GM23338 (cell line): ENCODE measurements at regions not wholly inside any gene's neighbourhood (a gene's known extent, or its start where the extent isn't known, plus 50 kb on each side); places are given as distances from the start of the nearest gene placed in this dataset.

ENCODE experiments used
- ATAC-seq: fragments of 200-7000 bp; cut with Tn5 transposase; 3 replicates; pipeline ENCODE4 v1.9.1; 2020
- DNase-seq: peaks from one replicate; pipeline ENCODE4 v3.0.0-alpha.2; 2015; ENCODE audit warnings: low spot score
- H2AFZ ChIP-seq: fragments of 200-600 bp; sonication (generic); 2 replicates; pipeline ENCODE4 v1.8.0; 2016; ENCODE audit warnings: antibody characterized with exemption, mild to moderate bottlenecking, moderate library complexity
- H3F3A ChIP-seq: fragments of 200-600 bp; sonication (generic); replicated peaks from 2 replicates; pipeline ENCODE4 v1.8.0; 2017; ENCODE audit warnings: antibody characterized with exemption, mixed run types, low read depth
- H3K27ac ChIP-seq: fragments of 200-600 bp; sonication (generic); 2 replicates; pipeline ENCODE4 v1.6.1; 2016; ENCODE audit warnings: low read depth
- H3K27me3 ChIP-seq: fragments of 200-600 bp; sonication (generic); 2 replicates; pipeline ENCODE4 v1.8.0; 2016; ENCODE audit warnings: mild to moderate bottlenecking, mixed run types, moderate library complexity; ENCODE audit not compliant: insufficient read depth
- H3K36me3 ChIP-seq: fragments of 200-600 bp; sonication (generic); 2 replicates; pipeline ENCODE4 v1.8.0; 2016; ENCODE audit warnings: mild to moderate bottlenecking; ENCODE audit not compliant: insufficient read depth
- H3K4me1 ChIP-seq: fragments of 200-600 bp; sonication (generic); 2 replicates; pipeline ENCODE4 v1.8.0; 2016; ENCODE audit warnings: mild to moderate bottlenecking, moderate library complexity; ENCODE audit not compliant: insufficient read depth
- H3K4me2 ChIP-seq: fragments of 200-600 bp; sonication (generic); 2 replicates; pipeline ENCODE4 v1.7.1; 2017; ENCODE audit warnings: mixed run types
- H3K4me3 ChIP-seq: fragments of 200-600 bp; sonication (generic); 2 replicates; pipeline ENCODE4 v1.6.1; 2016; ENCODE audit warnings: mixed run types
- H3K79me2 ChIP-seq: fragments of 200-600 bp; sonication (generic); replicated peaks from 2 replicates; pipeline ENCODE4 v1.8.0; 2017; ENCODE audit warnings: mild to moderate bottlenecking; ENCODE audit not compliant: insufficient read depth
- H3K9me2 ChIP-seq: fragments of 200-600 bp; sonication (generic); 2 replicates; pipeline ENCODE4 v1.8.0; 2017; ENCODE audit not compliant: insufficient read depth
- H4K20me1 ChIP-seq: fragments of 200-600 bp; sonication (generic); replicated peaks from 2 replicates; pipeline ENCODE4 v1.8.0; 2017; ENCODE audit warnings: mild to moderate bottlenecking; ENCODE audit not compliant: insufficient read depth
- H3K27ac Mint-ChIP-seq: 2 replicates; pipeline ENCODE4 v1.8.0; 2020; ENCODE audit warnings: inconsistent platforms, mild to moderate bottlenecking, moderate library complexity, mixed read lengths
- H3K27me3 Mint-ChIP-seq: 3 replicates; pipeline ENCODE4 v1.8.0; 2022; ENCODE audit warnings: low read depth, mild to moderate bottlenecking, moderate library complexity, mixed read lengths, inconsistent platforms; ENCODE audit not compliant: insufficient read depth, poor library complexity
- H3K36me3 Mint-ChIP-seq: 3 replicates; pipeline ENCODE4 v1.8.0; 2021; ENCODE audit warnings: low read depth, mild to moderate bottlenecking, inconsistent platforms, moderate library complexity, mixed read lengths
- H3K4me1 Mint-ChIP-seq: 3 replicates; pipeline ENCODE4 v1.8.0; 2020; ENCODE audit warnings: mild to moderate bottlenecking, inconsistent platforms, mixed read lengths
- H3K4me3 Mint-ChIP-seq: 3 replicates; pipeline ENCODE4 v1.8.0; 2021; ENCODE audit warnings: moderate library complexity, mild to moderate bottlenecking, inconsistent platforms, mixed read lengths
- H3K9me3 Mint-ChIP-seq: 3 replicates; pipeline ENCODE4 v1.8.0; 2020; ENCODE audit warnings: moderate library complexity, mild to moderate bottlenecking, inconsistent platforms, mixed read lengths
- CREB1 ChIP-seq: fragments of 250-450 bp; sonication (Bioruptor Pico); IDR thresholded peaks from 2 replicates; pipeline ENCODE4 v1.5.0; 2020; ENCODE audit warnings: low read depth, mild to moderate bottlenecking, moderate library complexity
- CTCF ChIP-seq, 2 experiments: fragments of 200-600 bp in 1 of 2; sonication (generic) in 1 of 2; conservative IDR thresholded peaks; 2 replicates each; pipeline versions ENCODE4 v1.5.1 to v1.6.1; 2016 to 2017; ENCODE audit warnings: antibody characterized with exemption in 2 of 2, low read depth in 2 of 2, mild to moderate bottlenecking in 2 of 2, moderate library complexity in 1 of 2
- ETS1 ChIP-seq: IDR thresholded peaks from 2 replicates; pipeline ENCODE4 v1.6.1; 2016; ENCODE audit warnings: antibody characterized with exemption
- EZH2 ChIP-seq: fragments of 200-600 bp; sonication (generic); IDR thresholded peaks from one replicate; pipeline ENCODE4 v1.8.0; 2017; ENCODE audit warnings: antibody characterized with exemption, mild to moderate bottlenecking, low read depth; ENCODE audit not compliant: unreplicated experiment
- EZH2phosphoT487 ChIP-seq: fragments of 200-600 bp; sonication (generic); IDR thresholded peaks from one replicate; pipeline ENCODE4 v1.8.1; 2018; ENCODE audit warnings: antibody characterized with exemption; ENCODE audit not compliant: unreplicated experiment
- REST ChIP-seq: IDR thresholded peaks from one replicate; pipeline ENCODE4 v1.6.1; 2018; ENCODE audit warnings: antibody characterized with exemption; ENCODE audit not compliant: unreplicated experiment
- STAT1 ChIP-seq: IDR thresholded peaks from one replicate; pipeline ENCODE4 v1.6.1; 2016; ENCODE audit warnings: antibody characterized with exemption; ENCODE audit not compliant: unreplicated experiment
- ZNF114 ChIP-seq: fragments of 250-450 bp; sonication (Bioruptor Pico); IDR thresholded peaks from 2 replicates; pipeline ENCODE4 v1.5.0; 2020; ENCODE audit warnings: mild to moderate bottlenecking, moderate library complexity
- ZNF331 ChIP-seq: fragments of 250-450 bp; sonication (Bioruptor Pico); IDR thresholded peaks from 2 replicates; pipeline ENCODE4 v1.5.0; 2020; ENCODE audit warnings: low read depth, mild to moderate bottlenecking, moderate library complexity

- Histone ChIP-seq H3K9me2 (peaks cover 24% of the 10 kb centered on the region), H3K36me3 (no peaks in the 10 kb centered on the region), H3K4me2 (no peak overlapping the region), H3K4me3 (no peak overlapping the region), H3K27me3 (no peaks in the 10 kb centered on the region), H2AFZ (peak overlapping the region; percentile 87; the same call in 1 of the 2 replicates), H4K20me1 (no peaks in the 10 kb centered on the region), H3F3A (no peaks in the 10 kb centered on the region), H3K79me2 (no peaks in the 10 kb centered on the region), H3K27ac (no peak overlapping the region), H3K4me1 (peaks cover 19% of the 10 kb centered on the region)
- ATAC-seq (no peak), DNase-seq (no peak)
- no peak for TF ChIP-seq CREB1 (CRISPR knock-in tag)
- no peak for TF ChIP-seq EZH2phosphoT487
- TF ChIP-seq ZNF331 (CRISPR knock-in tag): no peak
- TF ChIP-seq STAT1: no peak
- no peak for TF ChIP-seq ETS1
- no peak for TF ChIP-seq CTCF (conservative IDR thresholded peaks at IDR 0.05; ENCODE audit: low read depth in 2 of 2)
- no peak for TF ChIP-seq ZNF114 (CRISPR knock-in tag)
- Mint-ChIP-seq H3K4me3 (no peak overlapping the region), H3K4me1 (peaks cover 29% of the 10 kb centered on the region), H3K36me3 (peaks cover 4% of the 10 kb centered on the region; the same call in 2 of the 3 replicates), H3K27me3 (peaks cover 15% of the 10 kb centered on the region), H3K27ac (no peak overlapping the region), H3K9me3 (peaks cover 12% of the 10 kb centered on the region)
Measured at GRCh38 chr20:51258582-51259165, 235.8 kb upstream of the KCNG1 start.

GRCh38 chr20:51255417-51255816 is 232.5 kb upstream of the KCNG1 start:
- Histone ChIP-seq H3K4me2 (no peak overlapping the region), H4K20me1 (no peaks in the 10 kb centered on the region), H3K36me3 (no peaks in the 10 kb centered on the region; the same call in 1 of the 2 replicates), H3F3A (no peaks in the 10 kb centered on the region), H3K4me3 (no peak overlapping the region), H3K27me3 (no peaks in the 10 kb centered on the region), H3K4me1 (peaks cover 12% of the 10 kb centered on the region), H3K27ac (no peak overlapping the region), H2AFZ (no peak overlapping the region), H3K79me2 (no peaks in the 10 kb centered on the region), H3K9me2 (peaks cover 30% of the 10 kb centered on the region)
- no peak for ATAC-seq
- DNase-seq: no peak
- H3K36me3 Mint-ChIP-seq: peaks cover 14% of the 10 kb centered on the region
- no peak overlapping the region for H3K27ac Mint-ChIP-seq
- H3K9me3 Mint-ChIP-seq: peaks cover 20% of the 10 kb centered on the region
- H3K4me1 Mint-ChIP-seq: peaks cover 20% of the 10 kb centered on the region
- peaks cover 11% of the 10 kb centered on the region for H3K27me3 Mint-ChIP-seq
- H3K4me3 Mint-ChIP-seq: no peak overlapping the region
- no peak for TF ChIP-seq EZH2
- no peak for TF ChIP-seq CREB1 (CRISPR knock-in tag)
- no peak for TF ChIP-seq STAT1
- TF ChIP-seq CTCF (conservative IDR thresholded peaks at IDR 0.05; ENCODE audit: low read depth in 2 of 2): no peak
- no peak for TF ChIP-seq ETS1
- no peak for TF ChIP-seq REST
